ENCODE measurements at regions not wholly inside any gene's neighbourhood (a gene's known extent, or its start where the extent isn't known, plus 50 kb on each side); places are given as distances from the start of the nearest gene placed in this dataset.

DNA sequence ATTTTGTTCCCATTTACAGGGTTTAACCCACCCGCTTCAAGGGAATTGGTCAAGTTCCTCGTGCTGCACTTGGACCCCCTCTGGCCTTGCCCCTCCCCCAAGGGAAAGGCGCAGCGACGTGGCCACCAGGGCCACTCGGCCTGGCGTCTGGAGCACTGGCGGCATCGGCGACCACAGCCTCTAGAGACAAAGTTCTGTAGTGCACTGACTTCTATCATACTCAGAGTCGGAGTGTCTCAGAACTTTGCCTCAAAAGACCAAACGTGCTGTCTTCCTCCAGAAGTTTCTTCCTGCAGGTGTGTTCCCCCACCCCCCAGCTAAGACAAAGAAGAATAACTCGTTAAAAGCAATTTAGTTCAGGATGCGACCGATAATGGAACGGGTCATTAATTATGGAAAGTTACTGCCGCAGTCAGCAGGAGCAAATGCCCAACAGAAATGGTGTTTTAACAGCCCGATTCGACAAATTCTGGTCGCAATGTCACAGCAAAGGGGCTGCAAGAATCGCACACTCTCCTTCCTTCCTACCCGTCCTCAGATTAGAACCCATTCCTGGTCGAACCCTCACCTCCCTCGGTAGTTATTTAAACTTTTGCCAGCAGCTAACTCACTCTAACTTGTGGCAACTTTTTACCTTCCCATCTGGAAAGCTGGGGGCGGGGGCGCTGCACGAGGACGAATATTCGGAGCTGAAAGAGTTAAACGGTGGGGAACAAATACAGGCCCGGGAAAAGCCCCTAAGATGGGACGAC, 202.1 kb upstream of the NFE2L3 start:
- no peaks in the 10 kb centered on the region for H3K36me3 ChIP-seq (ENCODE audit: control insufficient read depth, insufficient read depth, low read length)
- H3K27me3 ChIP-seq (replicated peaks; ENCODE audit: control insufficient read depth, insufficient read depth, low read length), result no peaks in the 10 kb centered on the region
- peak; percentile 41 for DNase-seq (ENCODE audit: extremely low read depth, insufficient read length)
- H3K4me3 ChIP-seq (replicated peaks; ENCODE audit: low read depth, low read length), result peak overlapping the region; percentile 88
- TF ChIP-seq, protein P1, sequence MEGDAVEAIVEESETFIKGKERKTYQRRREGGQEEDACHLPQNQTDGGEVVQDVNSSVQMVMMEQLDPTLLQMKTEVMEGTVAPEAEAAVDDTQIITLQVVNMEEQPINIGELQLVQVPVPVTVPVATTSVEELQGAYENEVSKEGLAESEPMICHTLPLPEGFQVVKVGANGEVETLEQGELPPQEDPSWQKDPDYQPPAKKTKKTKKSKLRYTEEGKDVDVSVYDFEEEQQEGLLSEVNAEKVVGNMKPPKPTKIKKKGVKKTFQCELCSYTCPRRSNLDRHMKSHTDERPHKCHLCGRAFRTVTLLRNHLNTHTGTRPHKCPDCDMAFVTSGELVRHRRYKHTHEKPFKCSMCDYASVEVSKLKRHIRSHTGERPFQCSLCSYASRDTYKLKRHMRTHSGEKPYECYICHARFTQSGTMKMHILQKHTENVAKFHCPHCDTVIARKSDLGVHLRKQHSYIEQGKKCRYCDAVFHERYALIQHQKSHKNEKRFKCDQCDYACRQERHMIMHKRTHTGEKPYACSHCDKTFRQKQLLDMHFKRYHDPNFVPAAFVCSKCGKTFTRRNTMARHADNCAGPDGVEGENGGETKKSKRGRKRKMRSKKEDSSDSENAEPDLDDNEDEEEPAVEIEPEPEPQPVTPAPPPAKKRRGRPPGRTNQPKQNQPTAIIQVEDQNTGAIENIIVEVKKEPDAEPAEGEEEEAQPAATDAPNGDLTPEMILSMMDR (IDR thresholded peaks at IDR 0.05; ENCODE audit: insufficient read depth, low read length, poor library complexity, severe bottlenecking), result no peak

DNA sequence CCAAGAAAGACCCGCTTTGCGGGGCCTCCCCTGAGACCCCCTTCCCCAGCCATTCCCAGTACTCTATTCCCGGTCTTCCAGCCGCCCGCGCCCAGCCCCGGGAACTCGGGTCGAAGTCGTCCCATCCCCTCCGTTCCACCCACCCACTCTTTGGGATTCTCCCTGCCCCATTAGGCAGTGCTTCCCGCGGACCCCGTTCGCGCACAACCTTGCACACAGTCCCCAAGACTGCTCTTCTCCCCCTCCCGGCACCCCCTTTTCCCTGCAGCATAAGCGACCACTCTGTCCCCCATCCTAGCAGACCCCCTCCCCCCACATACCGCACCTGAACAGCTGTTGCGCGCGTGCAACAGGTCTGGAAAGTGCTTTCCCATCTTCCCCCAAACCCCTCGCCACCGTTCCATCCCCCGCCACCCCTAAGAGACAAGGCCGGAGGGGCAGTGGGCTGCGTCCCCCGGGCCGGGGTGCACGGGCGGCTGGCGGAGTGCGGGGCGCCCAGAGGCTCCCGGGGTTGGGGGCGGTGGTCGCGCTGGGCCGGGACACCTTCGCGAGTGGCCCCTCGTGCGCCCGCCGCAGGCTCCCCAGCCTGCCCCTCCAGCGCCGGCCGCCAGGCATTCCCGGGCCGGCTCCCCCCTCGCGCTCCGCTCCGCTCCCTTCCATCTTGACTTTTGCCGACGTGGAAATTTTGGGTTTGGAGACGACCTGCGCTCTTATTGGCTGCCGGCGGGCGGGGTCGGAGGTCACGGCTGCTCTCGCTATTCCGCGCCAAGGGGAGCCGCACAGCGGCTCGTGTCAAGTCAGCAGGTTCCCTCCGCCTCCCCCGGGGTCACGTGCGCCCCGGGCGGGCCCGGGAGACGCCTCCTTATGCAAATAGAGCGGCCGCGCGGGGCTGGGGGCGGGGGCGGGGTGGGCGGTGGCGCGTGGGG, 201.2 kb upstream of the NFE2L3 start:
- no peaks in the 10 kb centered on the region for H3K36me3 ChIP-seq (ENCODE audit: control insufficient read depth, insufficient read depth, low read length)
- no peaks in the 10 kb centered on the region for H3K27me3 ChIP-seq (replicated peaks; ENCODE audit: control insufficient read depth, insufficient read depth, low read length)
- peak overlapping the region; percentile 88 for H3K4me3 ChIP-seq (replicated peaks; ENCODE audit: low read depth, low read length)
- TF ChIP-seq, protein P1 (IDR thresholded peaks at IDR 0.05; ENCODE audit: insufficient read depth, low read length, poor library complexity, severe bottlenecking), result no peak
- peak; percentile 96 for DNase-seq (ENCODE audit: extremely low read depth, insufficient read length)

DNA sequence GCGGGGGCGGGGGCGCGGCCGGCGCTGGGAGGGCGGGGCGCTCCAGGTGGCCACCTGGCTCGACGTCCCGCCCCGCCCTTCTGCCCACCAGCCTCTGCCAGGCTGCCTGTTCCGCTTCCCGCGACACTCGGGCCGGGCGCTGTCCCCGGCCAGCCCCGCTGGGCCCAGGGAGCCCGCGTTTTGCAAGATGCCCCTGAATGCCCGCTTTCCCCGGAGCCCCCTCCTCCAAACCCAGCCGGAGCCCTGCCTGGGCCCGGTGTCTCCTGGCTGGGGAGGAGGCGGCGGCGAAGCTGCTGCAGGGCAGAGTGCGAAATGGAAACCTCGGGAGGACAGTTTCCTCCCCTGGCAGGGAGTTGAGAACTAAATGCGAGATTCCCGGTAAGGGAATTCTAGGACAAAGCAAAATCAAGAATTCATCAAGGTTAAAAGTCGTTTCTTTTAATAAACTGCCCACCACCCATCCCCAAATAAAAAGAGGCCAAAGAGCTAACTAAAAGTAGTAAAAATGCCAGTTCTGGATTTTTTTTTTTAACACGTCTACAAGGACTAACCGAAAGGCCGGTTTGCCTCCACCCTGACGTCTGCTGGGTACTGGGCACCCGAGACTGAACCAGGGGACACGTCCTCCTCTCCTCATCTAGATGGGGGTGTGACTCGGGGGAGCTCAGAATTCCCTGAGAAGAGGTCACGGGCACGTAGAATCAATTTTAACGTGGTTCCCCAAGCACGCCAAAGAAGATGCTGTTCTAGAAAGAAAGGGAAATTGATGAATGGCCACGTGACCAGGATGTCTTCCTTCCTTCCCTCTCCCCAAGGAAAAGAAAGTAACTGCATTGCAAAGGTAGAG, 200.4 kb upstream of the NFE2L3 start:
- no peaks in the 10 kb centered on the region for H3K27me3 ChIP-seq (replicated peaks; ENCODE audit: control insufficient read depth, insufficient read depth, low read length)
- TF ChIP-seq, protein P1 (IDR thresholded peaks at IDR 0.05; ENCODE audit: insufficient read depth, low read length, poor library complexity, severe bottlenecking), result no peak
- H3K4me3 ChIP-seq (replicated peaks; ENCODE audit: low read depth, low read length), result peak overlapping the region; percentile 64
- no peaks in the 10 kb centered on the region for H3K36me3 ChIP-seq (ENCODE audit: control insufficient read depth, insufficient read depth, low read length)
- DNase-seq (ENCODE audit: extremely low read depth, insufficient read length), result no peak

DNA sequence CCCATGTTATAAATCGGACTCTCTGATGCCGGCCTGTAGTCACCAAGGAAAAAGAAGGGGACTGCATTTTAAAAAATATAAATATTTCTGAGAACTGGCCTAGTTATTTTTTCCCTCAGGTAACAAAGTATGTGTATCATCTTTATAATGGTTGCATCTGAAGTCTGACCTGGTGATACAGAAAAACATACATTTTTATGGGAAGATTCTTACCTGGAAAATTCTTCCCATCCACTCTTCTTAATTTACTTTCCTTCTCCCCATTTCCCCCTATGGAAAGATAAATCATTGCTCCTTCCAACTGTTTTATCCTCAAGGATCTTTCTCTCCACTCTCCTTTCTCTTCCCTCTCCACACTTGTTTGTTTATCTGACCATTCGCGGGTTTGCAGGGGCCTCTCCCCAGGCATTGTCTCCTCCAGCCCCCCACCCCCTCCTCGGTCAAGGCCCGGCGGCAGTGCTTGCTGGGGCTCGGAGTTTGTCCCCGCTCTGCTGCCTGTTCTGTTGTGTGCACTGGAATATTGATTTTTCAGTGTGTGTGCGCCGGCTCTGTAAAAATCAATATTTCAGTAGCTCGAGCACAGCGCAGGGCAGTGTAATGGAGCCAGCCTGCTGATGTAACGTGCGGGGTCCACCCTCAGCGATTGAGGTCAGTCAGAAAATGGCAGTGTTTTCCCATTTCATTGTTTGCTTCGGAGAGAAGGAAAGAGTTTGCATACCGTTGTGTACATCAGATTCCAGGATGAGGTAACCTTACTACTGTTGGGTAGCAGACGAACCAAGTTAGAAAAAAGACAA, 199.5 kb upstream of the NFE2L3 start:
- Histone ChIP-seq H3K4me3 (replicated peaks; ENCODE audit: low read depth, low read length) (no peak overlapping the region), H3K36me3 (ENCODE audit: control insufficient read depth, insufficient read depth, low read length) (no peaks in the 10 kb centered on the region), H3K27me3 (replicated peaks; ENCODE audit: control insufficient read depth, insufficient read depth, low read length) (no peaks in the 10 kb centered on the region)
- no peak for DNase-seq (ENCODE audit: extremely low read depth, insufficient read length)
- TF ChIP-seq, protein P1 (IDR thresholded peaks at IDR 0.05; ENCODE audit: insufficient read depth, low read length, poor library complexity, severe bottlenecking), result no peak

DNA sequence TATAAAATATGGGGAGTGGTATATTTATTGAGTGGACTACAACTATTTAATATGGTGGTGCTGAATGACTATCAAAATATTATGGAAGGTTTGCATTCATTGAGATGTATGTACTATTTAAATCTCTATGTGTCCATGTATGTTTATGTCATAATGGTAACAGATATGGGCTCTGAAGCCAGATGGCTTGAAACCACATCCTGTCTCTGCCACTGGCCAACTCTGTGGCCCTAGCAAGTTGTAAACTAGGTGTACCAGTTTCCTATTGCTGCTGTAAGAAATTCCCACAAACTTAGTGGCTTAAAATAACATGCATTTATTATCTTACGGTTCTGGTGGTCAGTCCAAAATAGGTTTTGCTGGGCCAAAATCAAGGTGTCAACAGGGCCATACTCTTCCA, 198.1 kb upstream of the NFE2L3 start:
- H3K27me3 ChIP-seq (replicated peaks; ENCODE audit: control insufficient read depth, insufficient read depth, low read length), result no peaks in the 10 kb centered on the region
- DNase-seq (ENCODE audit: extremely low read depth, insufficient read length), result no peak
- no peaks in the 10 kb centered on the region for H3K36me3 ChIP-seq (ENCODE audit: control insufficient read depth, insufficient read depth, low read length)
- TF ChIP-seq, protein P1 (IDR thresholded peaks at IDR 0.05; ENCODE audit: insufficient read depth, low read length, poor library complexity, severe bottlenecking), result no peak
- H3K4me3 ChIP-seq (replicated peaks; ENCODE audit: low read depth, low read length), result no peak overlapping the region

Measured in GM06990 (cell line).